ENCODE measurements at regions not wholly inside any gene's neighbourhood (a gene's known extent, or its start where the extent isn't known, plus 50 kb on each side); places are given as distances from the start of the nearest gene placed in this dataset.

GRCh38 chr7:50962962-50963374, 180.3 kb upstream of the GRB10 start:
- peak in 4 of 58 donors; percentile 3 to 48 (median 8) for DNase-seq

GRCh38 chr7:50962281-50962883, 179.7 kb upstream of the GRB10 start:
- DNase-seq, result no peak

GRCh38 chr7:50960621-50961310, 178.1 kb upstream of the GRB10 start:
- no peak for DNase-seq

- no peak for DNase-seq
These were observed 177.3 kb upstream of the GRB10 start for GRCh38 chr7:50959991-50960390.

GRCh38 chr7:50959560-50959959, 176.9 kb upstream of the GRB10 start:
- DNase-seq, result no peak

- DNase-seq, result no peak
These were observed 175.2 kb upstream of the GRB10 start for GRCh38 chr7:50957855-50958254.

- DNase-seq, result no peak
These were observed 174.7 kb upstream of the GRB10 start for GRCh38 chr7:50957431-50957830.

GRCh38 chr7:50956522-50957155, 173.9 kb upstream of the GRB10 start:
- no peak for DNase-seq

- no peak for DNase-seq
These were observed 172.0 kb upstream of the GRB10 start for GRCh38 chr7:50954716-50955115.

- DNase-seq, result no peak
These were observed 171.5 kb upstream of the GRB10 start for GRCh38 chr7:50954245-50954644.

GRCh38 chr7:50953820-50954219, 171.1 kb upstream of the GRB10 start:
- no peak for DNase-seq

- no peak for DNase-seq
These were observed 170.6 kb upstream of the GRB10 start for GRCh38 chr7:50953303-50953702.

GRCh38 chr7:50952544-50952943, 169.8 kb upstream of the GRB10 start:
- no peak for DNase-seq

GRCh38 chr7:50952120-50952519, 169.4 kb upstream of the GRB10 start:
- DNase-seq, result no peak

- no peak for DNase-seq
These were observed 160.8 kb upstream of the GRB10 start for GRCh38 chr7:50943482-50943881.

- DNase-seq, result no peak
These were observed 158.8 kb upstream of the GRB10 start for GRCh38 chr7:50941525-50941924.

- DNase-seq, result no peak
These were observed 157.9 kb upstream of the GRB10 start for GRCh38 chr7:50940621-50941020.

- no peak for DNase-seq
These were observed 156.3 kb upstream of the GRB10 start for GRCh38 chr7:50939021-50939420.

- DNase-seq, result no peak
These were observed 155.0 kb upstream of the GRB10 start for GRCh38 chr7:50937727-50938126.

- no peak for DNase-seq
These were observed 143.4 kb upstream of the GRB10 start for GRCh38 chr7:50926049-50926448.

- DNase-seq, result no peak
These were observed 140.8 kb upstream of the GRB10 start for GRCh38 chr7:50923476-50923875.

- DNase-seq, result peak in 1 of 58 donors; percentile 34
These were observed 138.6 kb upstream of the GRB10 start for GRCh38 chr7:50921114-50921813.
